Sigmoid colon (tissue), 4 donors: ENCODE measurements at regions not wholly inside any gene's neighbourhood (a gene's known extent, or its start where the extent isn't known, plus 50 kb on each side); places are given as distances from the start of the nearest gene placed in this dataset.

Experiments
- CTCF ChIP-seq, 4 experiments: fragments of 450-650 bp in 3 of 4; fragments of 200-600 bp in 1 of 4; IDR thresholded peaks; one replicate each; pipeline ENCODE4 v1.5.1; 2016 to 2019; ENCODE audit warnings: antibody characterized with exemption in 4 of 4, mild to moderate bottlenecking in 3 of 4, moderate library complexity in 2 of 4
- EP300 ChIP-seq, 4 donors: sonication (generic); formaldehyde crosslinking; IDR thresholded peaks; one replicate each; pipeline ENCODE4 v1.6.1; 2017; ENCODE audit warnings: antibody characterized with exemption in 4 of 4
- POLR2A ChIP-seq, 2 donors: fragments of 450-650 bp; IDR thresholded peaks; one replicate each; pipeline ENCODE4 v1.6.1; 2016; ENCODE audit warnings: antibody characterized with exemption in 2 of 2, mild to moderate bottlenecking in 2 of 2, moderate library complexity in 2 of 2
- POLR2AphosphoS5 ChIP-seq, 4 donors: sonication (generic); formaldehyde crosslinking; IDR thresholded peaks; one replicate each; pipeline ENCODE4 v1.6.1; 2017; ENCODE audit warnings: antibody characterized with exemption in 4 of 4

- TF ChIP-seq CTCF (IDR thresholded peaks at IDR 0.05) (no peak), EP300 (IDR thresholded peaks at IDR 0.05) (no peak), POLR2AphosphoS5 (IDR thresholded peaks at IDR 0.05) (no peak), POLR2A (IDR thresholded peaks at IDR 0.05) (no peak)
These were observed 422.8 kb upstream of the HNRNPA3 start for GRCh38 chr2:176789751-176790150.
